Thoracic aorta (tissue), 2 donors: ENCODE measurements at regions not wholly inside any gene's neighbourhood (a gene's known extent, or its start where the extent isn't known, plus 50 kb on each side); places are given as distances from the start of the nearest gene placed in this dataset.

Experiments
- ATAC-seq: fragments of 150-250 bp; one replicate; pipeline ENCODE4 v1.8.0; 2017; ENCODE audit warnings: low read depth; ENCODE audit not compliant: insufficient number of reproducible peaks, low FRiP score
- DNase-seq: peaks from one replicate; pipeline ENCODE4 v3.0.0-alpha.2; 2020; ENCODE audit warnings: low spot score
- H3K27ac ChIP-seq, 2 donors: fragments of 200-600 bp; sonication (generic); 1 replicate in 1 of 2; 2 replicates in 1 of 2; pipeline ENCODE4 v1.5.1; 2016; ENCODE audit warnings: mild to moderate bottlenecking in 2 of 2, moderate library complexity in 2 of 2
- H3K27me3 ChIP-seq: fragments of 200-600 bp; sonication (generic); replicated peaks from 2 replicates; pipeline ENCODE4 v1.6.0; 2016; ENCODE audit warnings: mild to moderate bottlenecking; ENCODE audit not compliant: insufficient read depth
- H3K36me3 ChIP-seq: fragments of 200-600 bp; sonication (generic); one replicate; pipeline ENCODE4 v1.5.1; 2016
- H3K4me1 ChIP-seq, 2 donors: fragments of 200-600 bp; sonication (generic); 1 replicate in 1 of 2; 2 replicates in 1 of 2; pipeline versions ENCODE4 v1.5.1 to v1.6.0; 2016; ENCODE audit warnings: low read depth in 2 of 2, mild to moderate bottlenecking in 1 of 2; ENCODE audit not compliant: control insufficient read depth in 1 of 2
- H3K4me3 ChIP-seq: fragments of 200-600 bp; sonication (generic); 2 replicates; pipeline ENCODE4 v1.5.1; 2016; ENCODE audit warnings: mild to moderate bottlenecking
- H3K9me3 ChIP-seq: fragments of 200-600 bp; sonication (generic); 2 replicates; pipeline ENCODE4 v1.5.1; 2016
- CTCF ChIP-seq: fragments of 200-600 bp; sonication (generic); IDR thresholded peaks from one replicate; pipeline ENCODE4 v1.5.1; 2019; ENCODE audit warnings: antibody characterized with exemption

GRCh38 chr15:94856267-94856854 lies 625.0 kb downstream of the MCTP2 start:
- DNase-seq, result no peak
- Histone ChIP-seq H3K9me3 (no peaks in the 10 kb centered on the region), H3K27me3 (no peaks in the 10 kb centered on the region), H3K27ac (no peak overlapping the region), H3K4me1 (no peaks in the 10 kb centered on the region), H3K4me3 (no peak overlapping the region), H3K36me3 (no peaks in the 10 kb centered on the region)
- ATAC-seq, result no peak
- TF ChIP-seq CTCF, result no peak

GRCh38 chr15:94857466-94857865 lies 626.1 kb downstream of the MCTP2 start:
- no peak for DNase-seq
- Histone ChIP-seq H3K27ac (no peak overlapping the region), H3K27me3 (no peaks in the 10 kb centered on the region), H3K4me1 (no peaks in the 10 kb centered on the region), H3K36me3 (no peaks in the 10 kb centered on the region), H3K9me3 (no peaks in the 10 kb centered on the region), H3K4me3 (no peak overlapping the region)
- ATAC-seq, result no peak
- TF ChIP-seq CTCF, result no peak

- no peak for TF ChIP-seq CTCF
- Histone ChIP-seq H3K9me3 (no peaks in the 10 kb centered on the region), H3K4me3 (no peak overlapping the region), H3K27me3 (no peaks in the 10 kb centered on the region), H3K27ac (no peak overlapping the region), H3K4me1 (no peaks in the 10 kb centered on the region), H3K36me3 (no peaks in the 10 kb centered on the region)
- ATAC-seq (no peak), DNase-seq (no peak)
These were observed 626.6 kb downstream of the MCTP2 start for GRCh38 chr15:94858011-94858410.

- H3K27me3 ChIP-seq, result no peaks in the 10 kb centered on the region
- H3K27ac ChIP-seq, result no peak overlapping the region
- DNase-seq (no peak), ATAC-seq (no peak)
- H3K36me3 ChIP-seq, result no peaks in the 10 kb centered on the region
- no peak overlapping the region for H3K4me3 ChIP-seq
- H3K9me3 ChIP-seq, result no peaks in the 10 kb centered on the region
- no peaks in the 10 kb centered on the region for H3K4me1 ChIP-seq
- TF ChIP-seq CTCF, result no peak
These were observed 627.1 kb downstream of the MCTP2 start for GRCh38 chr15:94858449-94858848.

- Histone ChIP-seq H3K27ac (no peak overlapping the region), H3K27me3 (no peaks in the 10 kb centered on the region), H3K9me3 (no peaks in the 10 kb centered on the region), H3K4me1 (no peaks in the 10 kb centered on the region), H3K4me3 (no peak overlapping the region), H3K36me3 (no peaks in the 10 kb centered on the region)
- no peak for TF ChIP-seq CTCF
- no peak for DNase-seq
- no peak for ATAC-seq
These were observed 627.6 kb downstream of the MCTP2 start for GRCh38 chr15:94858920-94859319.
